ENCODE measurements at regions not wholly inside any gene's neighbourhood (a gene's known extent, or its start where the extent isn't known, plus 50 kb on each side); places are given as distances from the start of the nearest gene placed in this dataset.

DNA sequence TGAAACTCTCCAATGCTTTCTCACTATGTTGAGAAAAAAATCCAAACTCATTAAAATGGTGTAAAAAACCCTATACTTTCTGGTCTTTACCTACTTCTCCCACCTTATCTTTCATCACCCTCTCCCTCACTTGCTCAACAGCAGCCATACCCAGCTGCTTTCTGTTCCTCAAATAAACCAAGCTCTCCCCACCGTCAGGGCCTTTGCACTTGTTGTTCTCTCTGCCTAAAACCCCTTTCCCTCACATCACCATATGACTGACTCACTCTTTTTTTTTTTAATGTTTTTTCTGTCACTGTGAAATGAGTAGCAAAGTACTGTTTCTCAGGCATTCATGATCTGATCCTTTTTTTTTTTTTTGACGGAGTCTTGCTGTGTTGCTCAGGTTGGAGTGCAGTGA, 122.3 kb upstream of the TMEM164 start:
- TF ChIP-seq CHD1 (IDR thresholded peaks at IDR 0.05; ENCODE audit: low read depth, low read length) = no peak
- TF ChIP-seq TBL1XR1 (IDR thresholded peaks at IDR 0.05; ENCODE audit: low read depth, low read length) = no peak
- no peak for TF ChIP-seq ZNF274 (IDR thresholded peaks at IDR 0.05; ENCODE audit: insufficient read depth, insufficient read length)
- no peak for TF ChIP-seq CBX5 (IDR thresholded peaks at IDR 0.05; ENCODE audit: low read depth)
- TF ChIP-seq FOS (IDR thresholded peaks at IDR 0.05; ENCODE audit: borderline replicate concordance, extremely low read depth, insufficient read length) = no peak
- TF ChIP-seq, protein P1, sequence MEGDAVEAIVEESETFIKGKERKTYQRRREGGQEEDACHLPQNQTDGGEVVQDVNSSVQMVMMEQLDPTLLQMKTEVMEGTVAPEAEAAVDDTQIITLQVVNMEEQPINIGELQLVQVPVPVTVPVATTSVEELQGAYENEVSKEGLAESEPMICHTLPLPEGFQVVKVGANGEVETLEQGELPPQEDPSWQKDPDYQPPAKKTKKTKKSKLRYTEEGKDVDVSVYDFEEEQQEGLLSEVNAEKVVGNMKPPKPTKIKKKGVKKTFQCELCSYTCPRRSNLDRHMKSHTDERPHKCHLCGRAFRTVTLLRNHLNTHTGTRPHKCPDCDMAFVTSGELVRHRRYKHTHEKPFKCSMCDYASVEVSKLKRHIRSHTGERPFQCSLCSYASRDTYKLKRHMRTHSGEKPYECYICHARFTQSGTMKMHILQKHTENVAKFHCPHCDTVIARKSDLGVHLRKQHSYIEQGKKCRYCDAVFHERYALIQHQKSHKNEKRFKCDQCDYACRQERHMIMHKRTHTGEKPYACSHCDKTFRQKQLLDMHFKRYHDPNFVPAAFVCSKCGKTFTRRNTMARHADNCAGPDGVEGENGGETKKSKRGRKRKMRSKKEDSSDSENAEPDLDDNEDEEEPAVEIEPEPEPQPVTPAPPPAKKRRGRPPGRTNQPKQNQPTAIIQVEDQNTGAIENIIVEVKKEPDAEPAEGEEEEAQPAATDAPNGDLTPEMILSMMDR (IDR thresholded peaks at IDR 0.05 in 2 of 3, conservative IDR thresholded peaks at IDR 0.05 in 1 of 3; ENCODE audit: control insufficient read depth in 2 of 3, extremely low read depth in 1 of 3, insufficient read depth in 1 of 3, low read depth in 3 of 3, low read length in 3 of 3) = no peak
- TF ChIP-seq GABPA (IDR thresholded peaks at IDR 0.05; ENCODE audit: low read depth) = no peak
- TF ChIP-seq, protein P2, sequence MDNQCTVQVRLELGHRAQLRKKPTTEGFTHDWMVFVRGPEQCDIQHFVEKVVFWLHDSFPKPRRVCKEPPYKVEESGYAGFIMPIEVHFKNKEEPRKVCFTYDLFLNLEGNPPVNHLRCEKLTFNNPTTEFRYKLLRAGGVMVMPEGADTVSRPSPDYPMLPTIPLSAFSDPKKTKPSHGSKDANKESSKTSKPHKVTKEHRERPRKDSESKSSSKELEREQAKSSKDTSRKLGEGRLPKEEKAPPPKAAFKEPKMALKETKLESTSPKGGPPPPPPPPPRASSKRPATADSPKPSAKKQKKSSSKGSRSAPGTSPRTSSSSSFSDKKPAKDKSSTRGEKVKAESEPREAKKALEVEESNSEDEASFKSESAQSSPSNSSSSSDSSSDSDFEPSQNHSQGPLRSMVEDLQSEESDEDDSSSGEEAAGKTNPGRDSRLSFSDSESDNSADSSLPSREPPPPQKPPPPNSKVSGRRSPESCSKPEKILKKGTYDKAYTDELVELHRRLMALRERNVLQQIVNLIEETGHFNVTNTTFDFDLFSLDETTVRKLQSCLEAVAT (IDR thresholded peaks at IDR 0.05) = 0 out of 2 replicates have a peak, but pooled peaks have one; percentile 47
- TF ChIP-seq HDGF (IDR thresholded peaks at IDR 0.05) = 0 out of 2 replicates have a peak, but pooled peaks have one; percentile 36
- no peak for TF ChIP-seq FOXK2 (IDR thresholded peaks at IDR 0.05)
- TF ChIP-seq NFXL1 (IDR thresholded peaks at IDR 0.05; ENCODE audit: borderline replicate concordance) = no peak
- peak; percentile 65 for TF ChIP-seq ATF7 (IDR thresholded peaks at IDR 0.05; ENCODE audit: low read depth)
